DOHH2 (cell line): ENCODE measurements at regions not wholly inside any gene's neighbourhood (a gene's known extent, or its start where the extent isn't known, plus 50 kb on each side); places are given as distances from the start of the nearest gene placed in this dataset.

ENCODE experiments used
- CTCF ChIP-seq: fragments of 200-600 bp; sonication (generic); IDR thresholded peaks from one replicate; pipeline ENCODE4 v1.5.1; 2014; ENCODE audit warnings: antibody characterized with exemption, mild to moderate bottlenecking, low read depth, low read length; ENCODE audit not compliant: poor library complexity, severe bottlenecking
- EZH2phosphoT487 ChIP-seq: fragments of 200-600 bp; sonication (generic); IDR thresholded peaks from 2 replicates; pipeline ENCODE4 v1.6.1; 2017; ENCODE audit warnings: borderline replicate concordance, mild to moderate bottlenecking, antibody characterized with exemption, low read length, moderate library complexity, mixed read lengths

- TF ChIP-seq CTCF = no peak
- no peak for TF ChIP-seq EZH2phosphoT487
Observed at GRCh38 chr3:194285850-194286197, 65.3 kb downstream of the CPN2 start.
